GM18507 (cell line): ENCODE measurements at regions not wholly inside any gene's neighbourhood (a gene's known extent, or its start where the extent isn't known, plus 50 kb on each side); places are given as distances from the start of the nearest gene placed in this dataset.
"Not testable (repeated sequence)": the region's sequence is repeated elsewhere in the genome, so short reads cannot be mapped to it uniquely, and the experiment has no call there.

ENCODE experiments used
- DNase-seq: peaks from one replicate; pipeline ENCODE4 v3.0.0; 2011; ENCODE audit warnings: low read depth; ENCODE audit not compliant: insufficient read length; ENCODE audit errors: extremely low spot score
- FAIRE-seq: peaks from 2 replicates; lab custom pipeline; 2011; peaks lifted over from hg19 to GRCh38; lab: Jason Lieb, UNC

GRCh38 chr2:133624551-133624950 lies 56.3 kb upstream of the NCKAP5 start:
- DNase-seq, result no peak
- no peak for FAIRE-seq

- FAIRE-seq (no peak), DNase-seq (no peak)
Measured at GRCh38 chr2:133627741-133628140, 59.5 kb upstream of the NCKAP5 start.

GRCh38 chr2:133633309-133633708 lies 65.0 kb upstream of the NCKAP5 start:
- DNase-seq (no peak), FAIRE-seq (no peak)

GRCh38 chr2:133633881-133634409 lies 65.7 kb upstream of the NCKAP5 start:
- no peak for FAIRE-seq
- DNase-seq, result no peak

GRCh38 chr2:133635131-133635530 lies 66.9 kb upstream of the NCKAP5 start:
- no peak for DNase-seq
- FAIRE-seq, result no peak

GRCh38 chr2:133636287-133636686 lies 68.0 kb upstream of the NCKAP5 start:
- FAIRE-seq (no peak), DNase-seq (no peak)

GRCh38 chr2:133640103-133640502 lies 71.8 kb upstream of the NCKAP5 start:
- FAIRE-seq, result no peak

GRCh38 chr2:133641497-133641896 lies 73.2 kb upstream of the NCKAP5 start:
- no peak for FAIRE-seq

More at GRCh38 chr2:133640103-133640502, 71.8 kb upstream of the NCKAP5 start:
- no peak for DNase-seq

GRCh38 chr2:133641942-133642725 lies 73.9 kb upstream of the NCKAP5 start:
- DNase-seq (no peak), FAIRE-seq (no peak)

More at GRCh38 chr2:133641497-133641896, 73.2 kb upstream of the NCKAP5 start:
- DNase-seq, result no peak

GRCh38 chr2:133642791-133643191 lies 74.5 kb upstream of the NCKAP5 start:
- FAIRE-seq (no peak), DNase-seq (no peak)

- FAIRE-seq (no peak), DNase-seq (no peak)
Measured at GRCh38 chr2:133643863-133644262, 75.6 kb upstream of the NCKAP5 start.

- FAIRE-seq, result no peak
- no peak for DNase-seq
Measured at GRCh38 chr2:133644846-133645245, 76.6 kb upstream of the NCKAP5 start.

- FAIRE-seq, DNase-seq: not testable (repeated sequence)
Measured at GRCh38 chr2:133647386-133647785, 79.1 kb upstream of the NCKAP5 start.

- DNase-seq, result no peak
- FAIRE-seq, result no peak
Measured at GRCh38 chr2:133651861-133652260, 83.6 kb upstream of the NCKAP5 start.

- DNase-seq, result no peak
- FAIRE-seq, result no peak
Measured at GRCh38 chr2:133652398-133652797, 84.1 kb upstream of the NCKAP5 start.

GRCh38 chr2:133653056-133653455 lies 84.8 kb upstream of the NCKAP5 start:
- DNase-seq, result no peak
- no peak for FAIRE-seq

GRCh38 chr2:133654949-133655348 lies 86.7 kb upstream of the NCKAP5 start:
- FAIRE-seq, result no peak
- no peak for DNase-seq

GRCh38 chr2:133655610-133656009 lies 87.3 kb upstream of the NCKAP5 start:
- DNase-seq (no peak), FAIRE-seq (no peak)

- no peak for DNase-seq
- no peak for FAIRE-seq
Measured at GRCh38 chr2:133657591-133657990, 89.3 kb upstream of the NCKAP5 start.

GRCh38 chr2:133658020-133658903 lies 90.0 kb upstream of the NCKAP5 start:
- DNase-seq, result no peak
- FAIRE-seq, result no peak
